ENCODE measurements at regions not wholly inside any gene's neighbourhood (a gene's known extent, or its start where the extent isn't known, plus 50 kb on each side); places are given as distances from the start of the nearest gene placed in this dataset.

GRCh38 chr3:80141557-80141956 lies 373.8 kb upstream of the ROBO1 start:
- no peak for TF ChIP-seq CTCF (IDR thresholded peaks at IDR 0.05)
- no peak for TF ChIP-seq EP300 (IDR thresholded peaks at IDR 0.05; ENCODE audit: low read depth)
- no peak for TF ChIP-seq POLR2A (IDR thresholded peaks at IDR 0.05)
